DOHH2 (cell line): ENCODE measurements at regions not wholly inside any gene's neighbourhood (a gene's known extent, or its start where the extent isn't known, plus 50 kb on each side); places are given as distances from the start of the nearest gene placed in this dataset.
"Not testable (repeated sequence)": the region's sequence is repeated elsewhere in the genome, so short reads cannot be mapped to it uniquely, and the experiment has no call there.

ENCODE experiments used
- H3F3A ChIP-seq: fragments of 200-600 bp; sonication (generic), shearing (Covaris generic); 2 replicates; pipeline ENCODE4 v1.6.0; 2016; ENCODE audit warnings: antibody characterized with exemption, mild to moderate bottlenecking; ENCODE audit not compliant: control insufficient read depth, insufficient read depth
- H3K27ac ChIP-seq: fragments of 200-600 bp; sonication (generic); 2 replicates; pipeline ENCODE4 v1.5.1; 2014; ENCODE audit warnings: low read depth, mild to moderate bottlenecking, low read length, moderate library complexity
- H3K27me3 ChIP-seq: fragments of 200-600 bp; sonication (generic); 2 replicates; pipeline ENCODE4 v1.6.1; 2014; ENCODE audit warnings: mild to moderate bottlenecking, low read length, mixed read lengths; ENCODE audit not compliant: control insufficient read depth
- H3K36me3 ChIP-seq: fragments of 200-600 bp; sonication (generic); 2 replicates; pipeline ENCODE4 v1.6.1; 2014; ENCODE audit warnings: mild to moderate bottlenecking, low read length, moderate library complexity, mixed read lengths; ENCODE audit not compliant: control insufficient read depth
- H3K4me1 ChIP-seq: fragments of 200-600 bp; sonication (generic); 2 replicates; pipeline ENCODE4 v1.6.1; 2014; ENCODE audit warnings: mild to moderate bottlenecking, low read length, mixed read lengths; ENCODE audit not compliant: control insufficient read depth
- H3K4me2 ChIP-seq: fragments of 200-600 bp; sonication (generic); 2 replicates; pipeline ENCODE4 v1.6.0; 2014; ENCODE audit warnings: mild to moderate bottlenecking, low read length, moderate library complexity
- H3K4me3 ChIP-seq: fragments of 200-600 bp; sonication (generic); 2 replicates; pipeline ENCODE4 v1.5.1; 2014; ENCODE audit warnings: mild to moderate bottlenecking, low read length, mixed read lengths
- H3K79me2 ChIP-seq: fragments of 200-600 bp; sonication (generic); 2 replicates; pipeline ENCODE4 v1.6.1; 2014; ENCODE audit warnings: mild to moderate bottlenecking, low read length, mixed read lengths; ENCODE audit not compliant: control insufficient read depth
- H3K9me2 ChIP-seq: fragments of 200-600 bp; sonication (generic); replicated peaks from 2 replicates; pipeline ENCODE4 v1.6.1; 2014; ENCODE audit warnings: mild to moderate bottlenecking, low read length, mixed read lengths; ENCODE audit not compliant: control insufficient read depth
- H3K9me3 ChIP-seq: fragments of 200-600 bp; sonication (generic); 2 replicates; pipeline ENCODE4 v1.6.1; 2014; ENCODE audit warnings: antibody characterized with exemption, low read length, mixed read lengths; ENCODE audit not compliant: control insufficient read depth, insufficient read depth
- H4K20me1 ChIP-seq: fragments of 200-600 bp; sonication (generic); 2 replicates; pipeline ENCODE4 v1.6.0; 2014; ENCODE audit warnings: low read depth, mild to moderate bottlenecking, antibody characterized with exemption, low read length, moderate library complexity; ENCODE audit not compliant: control insufficient read depth, insufficient read depth
- CTCF ChIP-seq: fragments of 200-600 bp; sonication (generic); IDR thresholded peaks from one replicate; pipeline ENCODE4 v1.5.1; 2014; ENCODE audit warnings: antibody characterized with exemption, mild to moderate bottlenecking, low read depth, low read length; ENCODE audit not compliant: poor library complexity, severe bottlenecking
- EZH2phosphoT487 ChIP-seq: fragments of 200-600 bp; sonication (generic); IDR thresholded peaks from 2 replicates; pipeline ENCODE4 v1.6.1; 2017; ENCODE audit warnings: borderline replicate concordance, mild to moderate bottlenecking, antibody characterized with exemption, low read length, moderate library complexity, mixed read lengths

GRCh38 chr2:183474912-183475695, 350.9 kb downstream of the NUP35 start:
- Histone ChIP-seq H3K9me3 (no peaks in the 10 kb centered on the region), H3K27ac (no peak overlapping the region), H3K9me2 (no peaks in the 10 kb centered on the region), H3F3A (no peaks in the 10 kb centered on the region), H3K36me3 (no peaks in the 10 kb centered on the region), H3K4me2 (no peak overlapping the region), H3K4me3 (no peak overlapping the region), H3K79me2 (no peaks in the 10 kb centered on the region), H3K27me3 (no peaks in the 10 kb centered on the region), H3K4me1 (no peaks in the 10 kb centered on the region), H4K20me1 (no peaks in the 10 kb centered on the region)
- TF ChIP-seq CTCF: no peak
- no peak for TF ChIP-seq EZH2phosphoT487

- Histone ChIP-seq H3K4me2 (no peak overlapping the region), H3K9me3 (no peaks in the 10 kb centered on the region), H3K4me3 (no peak overlapping the region), H3K79me2 (no peaks in the 10 kb centered on the region), H3K36me3 (no peaks in the 10 kb centered on the region), H3F3A (no peaks in the 10 kb centered on the region), H3K27ac (no peak overlapping the region), H3K27me3 (no peaks in the 10 kb centered on the region), H3K9me2 (no peaks in the 10 kb centered on the region), H3K4me1 (no peaks in the 10 kb centered on the region), H4K20me1 (no peaks in the 10 kb centered on the region)
- TF ChIP-seq CTCF: no peak
- no peak for TF ChIP-seq EZH2phosphoT487
Observed at GRCh38 chr2:183476490-183476889, 352.2 kb downstream of the NUP35 start.

- Histone ChIP-seq H3K9me3 (no peaks in the 10 kb centered on the region), H3K27ac (no peak overlapping the region), H3K36me3 (no peaks in the 10 kb centered on the region), H3K4me3 (no peak overlapping the region), H3K4me1 (no peaks in the 10 kb centered on the region), H4K20me1 (no peaks in the 10 kb centered on the region), H3K4me2 (no peak overlapping the region), H3K27me3 (no peaks in the 10 kb centered on the region), H3F3A (no peaks in the 10 kb centered on the region), H3K9me2 (no peaks in the 10 kb centered on the region), H3K79me2 (no peaks in the 10 kb centered on the region)
- no peak for TF ChIP-seq CTCF
- TF ChIP-seq EZH2phosphoT487: no peak
Observed at GRCh38 chr2:183477296-183477695, 353.1 kb downstream of the NUP35 start.

- not testable (repeated sequence) for H3K36me3 ChIP-seq, H3K27me3 ChIP-seq, H3K9me3 ChIP-seq, H3K79me2 ChIP-seq, H4K20me1 ChIP-seq, H3F3A ChIP-seq, H3K27ac ChIP-seq, H3K9me2 ChIP-seq, H3K4me1 ChIP-seq, H3K4me3 ChIP-seq, H3K4me2 ChIP-seq
Observed at GRCh38 chr2:183478941-183479595, 354.8 kb downstream of the NUP35 start.
